ENCODE measurements at regions not wholly inside any gene's neighbourhood (a gene's known extent, or its start where the extent isn't known, plus 50 kb on each side); places are given as distances from the start of the nearest gene placed in this dataset.

GRCh38 chr1:98164509-98164908 is 243.7 kb upstream of the DPYD start:
- peaks cover 3% of the 10 kb centered on the region for H3K4me1 ChIP-seq (ENCODE audit: insufficient read depth, low read length, poor library complexity, severe bottlenecking)
- no TSS peak for BruUV-seq (replicated peaks)
- no peak for DNase-seq (ENCODE audit: low spot score)
- no peak overlapping the region for H3K4me3 ChIP-seq (ENCODE audit: low read depth, low read length, poor library complexity, severe bottlenecking)
- H3K36me3 ChIP-seq (ENCODE audit: insufficient read depth, low read length, poor library complexity, severe bottlenecking), result no peaks in the 10 kb centered on the region
- no peak overlapping the region for H3K27ac ChIP-seq (ENCODE audit: low read depth, low read length, poor library complexity, severe bottlenecking)
- TF ChIP-seq CTCF (conservative IDR thresholded peaks at IDR 0.05; ENCODE audit: low read depth, low read length), result no peak
- no peak for TF ChIP-seq EZH2 (IDR thresholded peaks at IDR 0.05; ENCODE audit: borderline replicate concordance, low read depth, low read length, poor library complexity, severe bottlenecking)
- H3K9me3 ChIP-seq (ENCODE audit: low read depth, low read length, poor library complexity, severe bottlenecking), result no peaks in the 10 kb centered on the region
- ChIA-PET CTCF (no interaction called here), POLR2A (ENCODE audit: low non-redundant PET) (no interaction called here)
- no peaks in the 10 kb centered on the region for H3K27me3 ChIP-seq (replicated peaks; ENCODE audit: insufficient read depth, low read depth, low read length, poor library complexity)
- intact Hi-C loops (cut with micrococcal nuclease; ENCODE audit: unreplicated experiment), result no loop called here

GRCh38 chr1:98157524-98158313 is 236.9 kb upstream of the DPYD start:
- Histone ChIP-seq H3K36me3 (ENCODE audit: insufficient read depth, low read length, poor library complexity, severe bottlenecking) (no peaks in the 10 kb centered on the region), H3K4me1 (ENCODE audit: insufficient read depth, low read length, poor library complexity, severe bottlenecking) (peaks cover 8% of the 10 kb centered on the region), H3K9me3 (ENCODE audit: low read depth, low read length, poor library complexity, severe bottlenecking) (no peaks in the 10 kb centered on the region), H3K27ac (ENCODE audit: low read depth, low read length, poor library complexity, severe bottlenecking) (no peak overlapping the region), H3K27me3 (replicated peaks; ENCODE audit: insufficient read depth, low read depth, low read length, poor library complexity) (no peaks in the 10 kb centered on the region), H3K4me3 (ENCODE audit: low read depth, low read length, poor library complexity, severe bottlenecking) (no peak overlapping the region)
- CTCF ChIA-PET, result no interaction called here
- peak; percentile 15 for DNase-seq (ENCODE audit: low spot score)
- TF ChIP-seq CTCF (conservative IDR thresholded peaks at IDR 0.05; ENCODE audit: low read depth, low read length), result no peak
- TF ChIP-seq EZH2 (IDR thresholded peaks at IDR 0.05; ENCODE audit: borderline replicate concordance, low read depth, low read length, poor library complexity, severe bottlenecking), result no peak
- intact Hi-C loops (cut with micrococcal nuclease; ENCODE audit: unreplicated experiment), result no loop called here
- POLR2A ChIA-PET (ENCODE audit: low non-redundant PET), result no interaction called here
- BruUV-seq (replicated peaks), result no TSS peak

GRCh38 chr1:98147280-98147679 is 226.4 kb upstream of the DPYD start:
- ChIA-PET POLR2A (ENCODE audit: low non-redundant PET) (no interaction called here), CTCF (no interaction called here)
- BruUV-seq (replicated peaks), result no TSS peak

More at GRCh38 chr1:98147280-98147679, 226.4 kb upstream of the DPYD start:
- H3K27ac ChIP-seq (ENCODE audit: low read depth, low read length, poor library complexity, severe bottlenecking), result no peak overlapping the region
- intact Hi-C loops (cut with micrococcal nuclease; ENCODE audit: unreplicated experiment), result no loop called here
- TF ChIP-seq EZH2 (IDR thresholded peaks at IDR 0.05; ENCODE audit: borderline replicate concordance, low read depth, low read length, poor library complexity, severe bottlenecking) (no peak), CTCF (conservative IDR thresholded peaks at IDR 0.05; ENCODE audit: low read depth, low read length) (no peak)
- DNase-seq (ENCODE audit: low spot score), result no peak
- H3K36me3 ChIP-seq (ENCODE audit: insufficient read depth, low read length, poor library complexity, severe bottlenecking), result no peaks in the 10 kb centered on the region
- H3K9me3 ChIP-seq (ENCODE audit: low read depth, low read length, poor library complexity, severe bottlenecking), result no peaks in the 10 kb centered on the region
- no peaks in the 10 kb centered on the region for H3K27me3 ChIP-seq (replicated peaks; ENCODE audit: insufficient read depth, low read depth, low read length, poor library complexity)
- no peaks in the 10 kb centered on the region for H3K4me1 ChIP-seq (ENCODE audit: insufficient read depth, low read length, poor library complexity, severe bottlenecking)
- H3K4me3 ChIP-seq (ENCODE audit: low read depth, low read length, poor library complexity, severe bottlenecking), result no peak overlapping the region

All from A673 (cell line).